GM19025 (cell line): ENCODE measurements at regions not wholly inside any gene's neighbourhood (a gene's known extent, or its start where the extent isn't known, plus 50 kb on each side); places are given as distances from the start of the nearest gene placed in this dataset.

Experiments used
- ATAC-seq: cut with Tn5 transposase; IDR thresholded peaks from one replicate; pipeline ENCODE4 v1.9.1; 2021; ENCODE audit warnings: mild to moderate bottlenecking, low read depth, moderate library complexity; ENCODE audit not compliant: unreplicated experiment

- ATAC-seq, result no peak
Measured at GRCh38 chr11:11047851-11048610, 190.2 kb upstream of the ZBED5 start.

DNA sequence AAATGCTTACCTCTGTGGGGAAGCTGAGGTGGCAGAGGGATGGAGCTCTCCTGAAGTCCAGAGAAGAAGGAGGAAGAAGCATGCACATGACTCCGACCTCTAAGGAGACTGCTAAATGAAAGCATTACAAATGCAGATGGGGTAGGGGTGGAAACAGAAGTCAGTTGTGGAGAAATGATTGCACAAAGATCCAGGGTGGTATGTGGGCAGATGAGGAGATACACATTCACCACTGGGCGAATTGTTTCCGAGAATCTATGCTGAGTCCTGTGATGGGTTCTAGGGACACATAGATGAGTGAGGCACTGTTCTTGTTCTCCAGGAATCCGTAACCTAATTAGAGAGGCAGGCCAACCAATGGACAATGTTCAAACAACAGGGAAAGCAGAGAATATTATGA, 188.9 kb upstream of the ZBED5 start:
- ATAC-seq, result no peak

DNA sequence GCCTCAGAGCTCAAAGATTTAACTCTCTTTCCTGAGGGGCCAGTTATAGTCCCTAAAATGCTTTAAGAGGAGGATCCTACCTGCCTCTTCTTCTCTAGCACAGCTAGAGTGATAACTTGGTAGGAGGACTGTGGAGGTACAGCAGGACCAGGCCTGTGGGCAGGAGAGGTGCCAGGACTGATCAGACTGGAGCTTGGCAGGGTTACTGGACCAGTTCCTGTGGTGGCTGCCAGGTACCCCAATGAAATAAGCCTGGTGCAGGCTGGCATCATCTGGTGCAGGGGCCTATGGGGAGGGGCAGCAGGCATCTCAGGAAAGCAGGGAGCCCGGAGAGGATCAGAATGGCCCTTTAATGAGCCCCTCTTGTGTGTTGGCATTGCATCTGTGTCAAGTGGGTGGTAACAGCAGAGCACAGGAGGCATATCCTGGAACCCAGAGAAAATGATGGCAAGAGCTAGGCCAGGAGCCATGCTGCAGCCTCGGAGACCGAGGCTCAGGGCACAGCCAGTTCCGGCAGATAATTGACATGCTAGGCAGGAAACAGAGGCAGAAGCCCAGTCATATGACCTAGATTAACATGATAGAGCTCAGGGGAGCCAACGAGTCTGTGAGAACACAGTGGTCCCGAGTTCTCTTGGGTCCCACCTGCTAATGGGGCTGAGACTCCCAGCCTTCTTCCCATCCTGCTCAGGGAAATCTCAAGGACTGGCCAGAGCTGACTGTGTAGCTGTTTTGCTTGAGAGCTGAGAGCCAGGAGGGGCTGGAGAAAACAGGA, 187.5 kb upstream of the ZBED5 start:
- ATAC-seq, result no peak

GRCh38 chr11:11044137-11044855, 186.4 kb upstream of the ZBED5 start:
- no peak for ATAC-seq

GRCh38 chr11:11043721-11044120, 185.9 kb upstream of the ZBED5 start:
- no peak for ATAC-seq

- ATAC-seq, result no peak
Measured at GRCh38 chr11:11039208-11039965, 181.5 kb upstream of the ZBED5 start.

DNA sequence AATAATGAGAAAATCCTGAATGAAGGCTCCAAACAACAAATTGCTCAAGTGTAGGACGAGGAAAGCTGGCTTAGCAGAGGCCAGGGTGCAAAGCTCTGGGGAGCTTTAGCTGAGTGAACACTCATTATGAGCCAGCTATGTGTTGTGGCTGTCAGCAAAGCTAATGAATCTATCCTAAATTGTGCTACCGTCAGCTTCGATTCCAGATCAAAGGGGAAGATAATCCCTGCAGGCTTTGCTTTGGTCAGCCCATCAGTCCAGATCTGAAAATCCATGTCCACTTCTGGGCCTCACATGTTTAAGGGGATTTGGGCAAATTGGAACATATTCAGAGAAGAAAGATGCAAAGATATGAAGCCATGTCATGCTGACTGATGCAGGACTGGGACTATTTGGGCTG, 180.9 kb upstream of the ZBED5 start:
- ATAC-seq, result no peak

GRCh38 chr11:11038352-11038751, 180.5 kb upstream of the ZBED5 start:
- ATAC-seq, result no peak

GRCh38 chr11:11036848-11037732, 179.2 kb upstream of the ZBED5 start:
- ATAC-seq, result no peak

GRCh38 chr11:11036185-11036847, 178.5 kb upstream of the ZBED5 start:
- no peak for ATAC-seq

GRCh38 chr11:11035331-11035730, 177.5 kb upstream of the ZBED5 start:
- no peak for ATAC-seq

- ATAC-seq, result no peak
Measured at GRCh38 chr11:11034476-11034875, 176.6 kb upstream of the ZBED5 start.

DNA sequence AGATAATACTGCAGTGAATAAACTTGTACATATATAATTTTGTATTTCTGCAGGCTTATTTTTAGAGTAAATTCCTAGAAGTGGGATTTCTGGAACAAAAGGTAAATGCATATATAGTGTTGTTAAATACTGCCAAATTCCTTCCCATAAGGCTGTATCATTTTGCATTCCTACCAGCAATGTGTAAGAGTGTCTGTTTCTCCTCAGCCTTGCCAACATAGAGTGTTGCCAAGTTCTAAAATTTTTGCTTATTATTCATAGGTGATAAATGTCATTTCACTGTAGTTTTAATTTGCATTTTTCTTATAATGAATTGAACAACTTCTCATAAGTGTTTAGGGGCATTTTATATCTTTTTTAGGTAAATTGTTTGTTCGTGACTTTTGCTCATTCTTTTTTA, 174.2 kb upstream of the ZBED5 start:
- no peak for ATAC-seq

GRCh38 chr11:11029027-11029426, 171.2 kb upstream of the ZBED5 start:
- ATAC-seq, result no peak

GRCh38 chr11:11028017-11028692, 170.3 kb upstream of the ZBED5 start:
- no peak for ATAC-seq

GRCh38 chr11:11027288-11027687, 169.4 kb upstream of the ZBED5 start:
- no peak for ATAC-seq

DNA sequence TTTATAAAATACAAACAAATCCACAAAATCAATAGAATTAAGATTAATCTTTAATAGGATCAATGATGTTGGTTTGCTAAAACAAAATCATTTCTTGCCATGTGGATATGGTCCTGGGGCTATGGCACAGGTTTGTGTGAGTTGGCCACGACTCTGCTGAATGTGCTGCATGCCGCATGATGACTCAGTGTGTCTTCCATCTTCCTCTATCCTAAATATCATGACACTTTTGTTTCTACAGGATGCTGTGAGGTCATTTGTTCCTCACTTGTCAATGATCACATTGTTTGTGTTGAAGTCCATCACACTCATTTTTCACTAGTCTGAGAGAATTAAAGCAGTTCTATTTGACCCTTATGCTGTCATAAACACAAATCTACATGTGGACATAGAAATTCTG, 167.2 kb upstream of the ZBED5 start:
- no peak for ATAC-seq

DNA sequence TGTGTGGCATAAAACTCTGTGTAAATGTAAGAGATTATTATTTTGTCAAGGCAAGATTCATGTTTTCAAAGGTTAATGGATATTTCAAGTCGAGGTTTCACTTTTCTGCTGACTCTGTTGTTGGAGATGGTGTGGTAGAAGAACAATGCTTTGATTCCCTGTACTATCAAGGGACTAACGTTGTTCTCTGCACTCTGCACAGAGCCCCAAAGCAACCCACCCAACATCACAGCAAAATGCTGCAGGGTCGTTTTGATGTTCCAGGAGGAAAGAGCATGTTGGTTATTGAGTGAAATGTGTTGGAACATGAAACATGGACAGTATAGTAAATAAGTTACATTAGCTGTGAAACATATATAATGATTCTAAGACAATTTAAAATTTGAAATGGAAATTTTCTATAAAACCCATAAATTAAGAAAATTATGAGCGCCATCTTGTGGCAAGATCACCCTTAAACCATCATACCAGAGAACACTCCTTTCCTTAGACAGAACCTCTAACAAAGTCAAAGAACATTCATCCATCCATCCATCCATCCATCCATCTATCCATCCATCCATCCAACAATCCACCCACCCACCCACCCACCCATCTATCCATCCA, 164.4 kb upstream of the ZBED5 start:
- ATAC-seq, result no peak
